GM21825 (cell line): ENCODE measurements at regions not wholly inside any gene's neighbourhood (a gene's known extent, or its start where the extent isn't known, plus 50 kb on each side); places are given as distances from the start of the nearest gene placed in this dataset.

ENCODE experiments used
- ATAC-seq: cut with Tn5 transposase; IDR thresholded peaks from one replicate; pipeline ENCODE4 v1.9.1; 2021; ENCODE audit warnings: mild to moderate bottlenecking, moderate library complexity; ENCODE audit not compliant: unreplicated experiment

- no peak for ATAC-seq
These were observed 84.1 kb upstream of the LINGO1 start for GRCh38 chr15:77716632-77717332.

- no peak for ATAC-seq
These were observed 83.1 kb upstream of the LINGO1 start for GRCh38 chr15:77715860-77716259.

GRCh38 chr15:77715051-77715450 lies 82.3 kb upstream of the LINGO1 start:
- no peak for ATAC-seq

- no peak for ATAC-seq
These were observed 81.8 kb upstream of the LINGO1 start for GRCh38 chr15:77714555-77714954.

- ATAC-seq = no peak
These were observed 81.3 kb upstream of the LINGO1 start for GRCh38 chr15:77714023-77714422.

GRCh38 chr15:77713281-77713680 lies 80.6 kb upstream of the LINGO1 start:
- no peak for ATAC-seq

- ATAC-seq = no peak
These were observed 79.7 kb upstream of the LINGO1 start for GRCh38 chr15:77712438-77712837.

- ATAC-seq = no peak
These were observed 77.9 kb upstream of the LINGO1 start for GRCh38 chr15:77710637-77711036.

- no peak for ATAC-seq
These were observed 77.5 kb upstream of the LINGO1 start for GRCh38 chr15:77710206-77710605.

- no peak for ATAC-seq
These were observed 76.6 kb upstream of the LINGO1 start for GRCh38 chr15:77709135-77709886.

GRCh38 chr15:77706482-77707244 lies 74.0 kb upstream of the LINGO1 start:
- ATAC-seq = no peak

- ATAC-seq = no peak
These were observed 69.7 kb upstream of the LINGO1 start for GRCh38 chr15:77702211-77702957.

- no peak for ATAC-seq
These were observed 65.8 kb upstream of the LINGO1 start for GRCh38 chr15:77698481-77698880.

GRCh38 chr15:77697893-77698292 lies 65.2 kb upstream of the LINGO1 start:
- ATAC-seq = no peak

- ATAC-seq = no peak
These were observed 64.2 kb upstream of the LINGO1 start for GRCh38 chr15:77696871-77697270.

- ATAC-seq = no peak
These were observed 63.4 kb upstream of the LINGO1 start for GRCh38 chr15:77695961-77696582.

GRCh38 chr15:77695548-77695947 lies 62.8 kb upstream of the LINGO1 start:
- ATAC-seq = no peak

GRCh38 chr15:77693576-77693975 lies 60.9 kb upstream of the LINGO1 start:
- ATAC-seq = no peak

- ATAC-seq = no peak
These were observed 59.9 kb upstream of the LINGO1 start for GRCh38 chr15:77692614-77693013.

GRCh38 chr15:77691607-77692006 lies 58.9 kb upstream of the LINGO1 start:
- ATAC-seq = no peak

GRCh38 chr15:77689821-77690220 lies 57.1 kb upstream of the LINGO1 start:
- ATAC-seq = no peak
